Fibroblast of gingiva (primary cell): ENCODE measurements at regions not wholly inside any gene's neighbourhood (a gene's known extent, or its start where the extent isn't known, plus 50 kb on each side); places are given as distances from the start of the nearest gene placed in this dataset.
"Not testable (repeated sequence)": the region's sequence is repeated elsewhere in the genome, so short reads cannot be mapped to it uniquely, and the experiment has no call there.

Experiments
- DNase-seq: peaks from one replicate; pipeline ENCODE4 v3.0.0-alpha.2; 2011; ENCODE audit warnings: low read depth

DNA sequence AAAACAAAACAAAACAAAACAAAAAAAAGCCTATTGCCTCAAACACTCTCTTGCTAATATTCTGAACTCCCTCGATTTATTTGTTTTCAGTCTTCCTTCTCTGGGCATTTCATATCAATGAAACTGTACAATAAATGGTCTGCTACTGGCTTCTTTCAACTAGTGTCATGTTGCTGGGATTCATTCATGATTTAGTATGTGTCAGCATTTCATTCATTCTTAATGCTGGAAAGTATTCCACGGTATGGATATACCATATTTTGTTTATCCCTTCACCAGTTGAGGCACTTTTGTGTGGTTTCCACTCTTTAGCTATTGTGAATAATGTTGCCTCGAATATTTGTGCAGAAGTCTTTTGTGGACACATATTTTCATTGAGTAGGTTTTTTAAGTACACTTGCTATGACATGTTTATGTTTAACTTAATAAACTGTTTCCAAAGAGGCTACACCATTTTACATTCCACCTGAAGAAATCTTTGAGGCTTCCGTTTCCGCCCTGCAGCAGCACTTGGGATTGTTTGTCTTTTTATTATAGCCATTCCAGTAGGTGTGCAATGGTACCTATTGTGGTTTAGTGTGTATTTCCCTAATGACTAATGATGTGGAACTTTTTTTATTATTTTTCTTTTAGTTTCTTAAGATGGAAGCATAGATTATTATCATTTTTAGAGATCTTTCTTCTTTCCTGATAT is 543.6 kb upstream of the SOX11 start:
- DNase-seq = no peak

DNA sequence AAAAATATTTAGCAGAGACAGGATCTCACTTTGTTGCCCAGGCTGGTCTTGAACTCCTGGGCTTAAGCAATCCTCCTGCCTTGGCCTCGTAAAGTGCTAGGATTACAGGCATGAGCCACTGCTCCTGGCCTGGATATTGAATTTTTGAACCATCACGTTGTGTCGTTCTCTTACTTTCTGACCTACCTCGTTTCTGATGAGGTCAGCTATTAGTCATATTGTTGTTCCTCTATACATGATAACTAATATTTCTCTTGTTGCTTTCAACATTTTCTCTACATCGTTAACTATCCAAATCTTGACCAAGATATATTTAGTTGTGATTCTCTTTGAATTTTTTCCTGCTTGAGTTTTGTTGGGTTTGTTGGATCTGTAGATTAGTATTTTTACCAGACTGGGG is 541.3 kb upstream of the SOX11 start:
- DNase-seq = no peak

DNA sequence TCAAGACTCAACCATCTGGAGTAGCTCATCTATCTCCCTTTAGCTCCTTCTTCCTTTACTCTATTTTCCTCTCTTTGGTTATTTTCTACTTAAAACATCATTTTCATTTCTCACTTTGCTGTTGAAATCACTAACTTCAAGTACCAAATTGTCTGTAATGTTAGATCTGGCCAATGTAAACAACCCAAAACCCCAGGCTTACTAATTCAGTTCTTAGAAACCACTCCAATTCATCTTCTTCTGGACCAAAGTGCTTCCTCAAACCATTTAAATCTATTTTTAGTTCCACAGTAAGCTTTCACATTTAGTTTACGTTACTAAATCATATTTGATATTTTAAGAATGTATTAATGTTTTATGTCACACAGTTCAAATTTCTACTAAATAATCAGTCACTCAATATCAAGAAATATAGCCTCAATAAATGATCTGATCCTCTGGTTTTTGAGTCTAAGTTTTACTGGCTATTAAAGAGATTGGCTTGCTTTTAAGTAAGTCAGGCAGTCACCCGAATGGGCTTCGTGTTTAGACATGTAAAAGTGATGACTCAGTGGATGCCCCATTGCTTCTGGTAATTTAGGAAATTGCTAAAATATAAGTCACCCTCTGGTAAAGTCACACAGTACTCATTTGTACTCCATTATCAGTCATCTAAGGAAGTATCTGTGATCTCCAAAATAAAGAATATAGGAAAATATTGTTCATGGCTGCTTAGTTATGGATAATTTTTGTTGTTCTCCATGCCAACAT is 527.2 kb upstream of the SOX11 start:
- peak; percentile 16 for DNase-seq

DNA sequence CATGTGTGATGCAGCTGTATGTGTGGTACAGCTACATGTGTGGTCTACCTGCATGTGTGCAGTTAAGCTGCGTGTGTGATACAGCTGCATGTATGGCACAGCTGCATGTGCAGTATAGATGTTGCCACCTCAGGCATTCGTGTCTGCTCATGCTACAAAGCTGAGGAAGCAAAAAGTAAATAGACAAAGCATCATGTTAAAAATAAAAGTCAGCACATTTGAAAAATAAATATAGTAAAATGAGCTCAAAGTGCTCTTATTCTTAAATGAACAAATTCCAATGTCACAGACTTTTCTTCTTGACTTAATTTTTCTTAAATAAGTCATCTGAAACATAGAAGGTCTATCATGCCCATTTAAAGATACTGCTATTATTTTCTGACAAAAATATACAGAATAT is 519.3 kb upstream of the SOX11 start:
- DNase-seq = no peak

DNA sequence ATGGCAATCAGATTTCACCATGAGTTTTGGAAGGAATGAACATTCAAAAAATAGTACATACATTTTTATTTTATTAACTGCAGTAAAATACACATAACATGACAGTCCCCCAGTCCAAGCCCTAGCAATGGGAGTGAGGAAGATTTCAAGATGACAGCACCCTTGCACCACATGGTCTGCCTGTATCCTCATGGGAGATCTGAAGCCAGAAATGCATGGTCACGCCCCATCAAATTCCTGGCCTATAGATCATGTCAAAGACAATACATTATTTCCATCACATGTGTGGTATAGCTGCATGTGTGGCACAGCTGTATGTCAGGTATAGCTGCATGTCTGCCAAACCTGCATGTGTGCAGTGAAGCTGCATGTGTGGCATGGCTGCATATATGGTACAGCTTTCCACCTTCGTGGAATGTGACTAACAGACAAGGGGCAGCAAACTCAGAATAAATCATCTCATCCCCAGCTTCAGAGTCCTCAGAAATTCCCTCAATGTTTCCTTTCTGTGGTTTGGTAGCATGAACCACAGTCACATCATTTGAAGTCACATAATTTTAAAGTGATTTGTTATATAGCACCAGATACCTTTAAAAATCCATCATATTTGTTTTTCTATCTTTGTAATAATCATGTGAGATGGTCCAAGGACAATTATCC is 518.2 kb upstream of the SOX11 start:
- DNase-seq = no peak

DNA sequence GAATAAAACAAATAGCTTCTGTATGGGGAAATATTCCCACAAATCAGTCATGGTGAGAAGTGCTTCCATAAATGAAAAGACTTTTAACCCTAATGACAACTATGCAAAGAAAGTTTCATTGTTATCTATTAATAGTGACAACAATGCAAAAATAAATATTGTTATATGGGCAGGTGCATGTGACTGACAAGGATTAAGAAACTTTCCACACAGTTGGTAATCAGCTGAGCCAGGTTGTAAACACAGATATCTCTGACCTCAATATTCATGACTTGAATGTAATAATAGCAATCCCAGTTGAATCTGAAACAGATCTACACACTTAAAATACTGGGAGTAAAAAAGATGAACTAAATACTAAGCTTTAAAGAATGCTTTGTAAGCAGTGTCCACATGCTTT is 517.0 kb upstream of the SOX11 start:
- no peak for DNase-seq

DNA sequence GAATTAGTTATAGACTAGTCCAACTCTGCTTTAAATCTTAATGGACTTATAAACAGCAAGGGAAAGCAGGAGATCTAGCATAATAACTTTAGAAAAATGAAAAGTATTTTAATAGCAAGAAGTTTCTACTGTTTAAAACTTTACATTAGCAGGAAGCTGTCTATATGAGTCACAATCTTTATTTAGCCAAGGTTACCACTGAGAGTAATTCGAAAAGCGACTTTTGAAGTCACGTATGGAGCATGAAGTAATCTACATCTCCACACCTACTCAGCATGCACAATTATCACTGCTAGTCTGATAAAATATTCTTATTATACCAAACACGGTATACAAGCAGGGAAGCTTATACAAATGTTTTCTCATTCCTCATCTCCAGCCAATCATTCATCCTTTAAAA is 515.4 kb upstream of the SOX11 start:
- DNase-seq = no peak

DNA sequence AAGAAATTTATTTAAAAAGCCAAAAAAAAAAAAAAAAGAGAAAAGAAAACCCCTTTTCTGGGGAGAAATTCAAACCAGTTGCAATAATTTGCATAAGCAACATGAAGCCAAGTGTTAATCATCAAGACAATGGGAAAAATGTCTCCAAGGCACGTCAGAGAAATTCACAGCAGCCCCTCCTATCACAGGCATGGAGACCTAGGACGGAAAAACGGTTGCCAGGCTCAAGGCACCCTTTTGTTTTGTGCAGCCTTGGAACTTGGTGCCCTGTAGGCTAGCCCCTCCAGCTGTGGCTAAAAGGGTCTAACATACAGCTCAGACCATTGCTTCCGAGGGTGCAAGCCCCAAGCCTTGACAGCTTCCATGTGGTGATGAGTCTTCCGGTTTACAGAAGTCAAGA is 509.2 kb upstream of the SOX11 start:
- no peak for DNase-seq

DNA sequence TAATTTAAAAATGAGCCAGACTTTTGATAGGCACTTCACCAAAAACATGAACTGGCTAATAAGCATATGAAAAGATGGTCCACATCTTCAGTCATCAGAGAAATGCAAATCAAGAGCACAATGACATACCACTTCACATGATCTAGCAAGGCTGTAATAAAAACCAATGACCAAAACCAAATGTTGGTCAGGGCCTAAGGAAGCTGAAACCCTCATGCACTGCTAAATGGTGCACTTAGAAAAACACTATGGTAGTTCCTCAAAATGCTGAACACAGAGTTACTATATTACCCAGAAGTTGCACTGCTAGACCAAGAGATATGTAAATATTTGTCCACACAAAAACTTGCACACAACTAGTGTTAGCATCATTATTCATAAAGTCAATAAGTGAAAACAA is 504.9 kb upstream of the SOX11 start:
- DNase-seq = no peak

DNA sequence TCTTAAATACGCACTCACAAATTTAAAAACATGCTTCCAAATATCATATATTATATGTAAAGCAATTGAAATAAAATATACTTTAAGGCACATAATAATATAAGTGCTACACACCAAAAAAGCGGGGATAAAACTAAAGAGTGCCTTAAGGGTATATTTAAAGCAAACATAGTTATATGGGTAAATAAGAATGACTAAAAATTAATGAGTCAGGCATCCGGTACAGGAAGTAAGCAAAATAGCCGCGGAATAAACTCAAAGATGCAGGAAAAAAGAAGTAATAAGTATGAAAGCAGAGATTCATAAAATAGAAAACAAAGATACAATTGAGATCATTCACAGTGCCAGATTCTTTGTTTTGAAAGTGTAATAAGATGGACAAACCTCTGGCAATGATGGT is 503.5 kb upstream of the SOX11 start:
- DNase-seq = no peak

DNA sequence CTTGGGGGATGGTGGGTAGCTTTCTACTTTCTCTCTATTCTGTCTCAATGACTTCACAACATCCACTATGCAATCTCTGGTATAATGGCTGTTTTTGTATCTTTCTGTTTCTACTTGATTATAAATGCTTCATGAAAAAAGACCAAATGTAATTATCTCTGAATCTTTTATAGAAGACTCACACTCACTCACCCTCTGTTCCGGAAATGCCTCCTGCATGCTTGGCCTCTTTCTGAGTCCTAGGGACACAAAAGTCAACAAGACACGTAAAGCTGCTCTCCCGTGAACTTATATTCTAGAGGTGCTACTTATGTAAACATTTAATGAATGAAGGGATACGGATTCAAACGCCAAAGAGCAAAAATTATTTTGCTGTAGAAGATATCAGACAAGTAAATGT is 502.2 kb upstream of the SOX11 start:
- no peak for DNase-seq

DNA sequence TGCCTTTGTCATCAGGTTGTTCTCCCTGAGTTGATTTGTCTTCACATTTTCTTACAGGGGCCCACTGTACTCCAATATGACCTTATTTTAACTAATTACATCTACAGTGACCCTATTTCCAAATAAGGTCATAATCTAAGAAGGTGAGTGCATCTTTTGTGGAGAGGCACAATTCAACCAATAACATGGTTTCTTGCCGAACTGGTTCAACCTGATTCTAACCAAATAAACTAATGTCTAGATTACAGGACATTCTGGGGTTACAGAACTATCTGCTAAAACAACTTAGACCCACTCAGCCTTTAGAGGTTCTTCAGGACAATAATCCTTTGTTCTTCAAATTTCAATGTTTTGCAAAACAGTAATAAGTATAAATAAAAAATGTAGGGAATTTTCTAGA is 496.5 kb upstream of the SOX11 start:
- no peak for DNase-seq

DNA sequence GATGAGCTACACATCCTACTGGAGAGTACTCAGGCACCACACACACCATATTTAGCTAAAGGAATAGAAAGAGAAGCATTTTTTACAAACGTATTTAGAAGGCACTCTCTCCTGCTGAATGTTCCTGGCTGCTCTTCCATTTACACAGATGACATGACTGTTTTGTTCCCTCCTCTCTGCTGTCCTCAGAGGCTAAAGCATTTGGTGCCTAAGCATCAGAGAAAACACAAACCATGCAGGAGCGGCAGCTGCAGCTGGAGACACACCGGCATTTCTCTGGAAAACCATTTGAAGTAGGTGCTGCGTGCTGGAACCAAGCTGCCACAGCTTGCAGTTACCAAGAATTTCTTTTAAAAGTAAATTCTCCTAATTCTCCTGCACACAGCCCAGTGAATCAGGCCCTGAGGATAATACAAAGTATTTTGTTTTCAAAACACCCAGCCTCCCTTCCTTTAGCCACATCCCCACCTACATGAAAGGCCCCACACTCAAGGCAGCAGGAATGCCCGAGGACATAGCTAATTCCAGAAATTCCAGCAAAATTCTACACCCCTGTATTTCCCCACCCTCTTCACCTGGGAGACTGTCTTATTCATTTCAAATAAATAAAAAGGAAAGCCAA is 488.9 kb upstream of the SOX11 start:
- no peak for DNase-seq

DNA sequence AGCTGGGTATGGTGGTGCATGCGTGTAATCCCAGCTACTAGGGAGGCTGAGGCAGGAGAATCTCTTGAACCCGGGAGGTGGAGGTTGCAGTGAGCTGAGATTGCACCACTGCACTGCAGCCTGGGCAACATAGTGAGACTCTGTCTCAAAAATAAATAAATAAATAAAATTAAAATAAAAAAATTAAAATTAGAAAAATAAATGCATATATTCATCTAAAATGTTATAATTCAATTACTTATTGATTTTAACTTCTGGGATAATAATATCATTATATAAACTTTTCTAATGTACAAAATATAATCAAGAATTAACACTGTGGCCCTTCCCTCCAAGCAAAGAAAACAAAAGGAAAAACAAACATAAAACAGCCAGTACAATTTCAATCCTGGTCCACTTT is 485.4 kb upstream of the SOX11 start:
- DNase-seq = not testable (repeated sequence)

DNA sequence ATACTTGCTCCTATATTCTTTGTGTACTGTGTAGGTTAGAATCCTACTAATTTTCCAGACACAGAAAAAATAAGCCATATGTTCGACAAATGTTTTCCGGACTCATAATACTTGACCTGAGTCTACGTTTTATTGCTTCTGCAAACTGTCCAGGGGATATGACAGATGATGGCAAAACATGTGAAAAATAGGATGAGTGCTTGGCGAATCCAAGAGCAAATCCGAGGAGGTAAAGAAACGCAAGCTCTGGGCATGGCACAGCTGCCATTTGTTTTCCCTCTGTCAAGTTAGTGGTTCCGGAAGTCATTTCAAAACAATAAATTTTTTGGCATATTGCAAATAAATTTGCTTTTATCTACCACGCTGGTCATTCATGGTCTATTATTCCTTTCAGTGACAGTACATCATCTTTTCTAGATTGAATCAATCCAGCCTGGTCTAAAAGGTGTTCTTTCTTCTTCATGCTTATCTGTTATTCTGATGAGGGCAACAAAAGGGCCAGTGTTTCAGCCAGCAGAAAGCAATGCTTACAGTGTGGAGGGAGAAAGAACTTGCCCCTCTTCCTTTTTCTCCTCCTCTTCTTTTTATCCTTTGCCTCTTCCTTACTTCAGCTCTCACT is 476.1 kb upstream of the SOX11 start:
- DNase-seq = no peak

DNA sequence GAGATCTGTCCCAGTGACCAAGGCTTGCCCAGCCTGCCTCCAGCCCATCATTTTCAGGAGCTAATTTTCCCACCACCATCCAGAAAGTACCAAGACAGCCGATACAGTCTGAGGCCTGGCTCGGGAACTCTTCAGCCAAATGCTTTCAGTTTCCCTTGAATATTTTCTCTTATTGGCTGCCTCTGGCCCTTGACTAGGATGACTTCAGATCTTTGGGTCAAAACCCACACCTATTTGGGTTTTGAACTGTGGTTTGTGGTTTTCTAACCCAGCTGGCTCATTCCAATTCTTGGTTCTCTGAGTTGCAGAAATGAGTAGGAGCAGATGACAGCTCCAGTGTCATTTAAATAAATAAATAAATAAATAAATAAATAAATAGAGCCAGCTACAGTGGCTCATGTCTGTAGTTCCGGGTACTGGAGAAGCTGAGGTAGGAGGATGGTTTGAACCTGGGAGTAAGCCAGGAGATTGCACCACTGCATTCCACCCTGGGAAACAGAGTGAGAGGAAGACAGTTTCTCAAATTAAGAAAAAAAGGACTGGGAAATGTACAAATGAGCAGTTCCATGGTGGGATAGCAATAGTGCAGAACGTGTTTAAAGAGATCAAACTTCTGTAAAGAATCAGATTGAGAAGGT is 465.0 kb upstream of the SOX11 start:
- DNase-seq = no peak

DNA sequence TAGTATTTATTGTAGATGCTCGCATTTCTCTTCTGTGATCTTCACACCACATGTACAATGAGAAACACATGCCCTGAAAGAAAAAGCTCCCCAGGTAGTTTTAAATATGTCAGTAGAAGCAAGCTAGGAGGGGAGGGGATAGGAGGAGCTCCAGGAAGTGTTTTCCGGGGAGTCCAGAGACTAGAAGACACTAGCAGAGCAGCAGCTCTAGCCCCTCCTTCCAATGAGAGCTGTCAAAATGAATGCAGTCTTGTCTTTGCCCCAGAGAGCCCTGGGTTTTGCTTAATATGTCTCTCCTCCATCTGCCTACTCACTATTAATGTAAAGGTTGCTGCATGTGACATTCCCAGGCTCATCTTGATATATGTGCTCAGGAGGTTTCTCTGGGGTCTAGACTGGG is 462.6 kb upstream of the SOX11 start:
- DNase-seq = no peak

DNA sequence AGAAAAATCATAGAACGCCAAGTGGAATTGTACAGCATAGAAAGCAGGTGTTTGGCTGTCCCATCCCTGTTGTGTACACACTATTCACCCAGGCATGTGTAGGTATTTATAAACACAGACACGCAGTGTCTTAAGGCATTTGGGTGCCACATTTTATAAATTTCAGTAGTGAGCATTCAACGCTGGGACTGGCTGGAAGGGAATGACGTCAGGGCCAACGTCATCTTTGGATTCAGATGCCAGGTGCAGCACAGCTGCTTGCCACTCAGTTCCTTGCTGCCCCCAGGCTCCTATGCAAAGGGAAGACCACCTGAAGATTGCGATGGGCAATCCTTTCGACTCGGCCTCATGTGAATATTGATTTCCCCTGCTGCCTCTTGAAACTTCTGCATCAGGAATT is 461.7 kb upstream of the SOX11 start:
- DNase-seq = no peak

DNA sequence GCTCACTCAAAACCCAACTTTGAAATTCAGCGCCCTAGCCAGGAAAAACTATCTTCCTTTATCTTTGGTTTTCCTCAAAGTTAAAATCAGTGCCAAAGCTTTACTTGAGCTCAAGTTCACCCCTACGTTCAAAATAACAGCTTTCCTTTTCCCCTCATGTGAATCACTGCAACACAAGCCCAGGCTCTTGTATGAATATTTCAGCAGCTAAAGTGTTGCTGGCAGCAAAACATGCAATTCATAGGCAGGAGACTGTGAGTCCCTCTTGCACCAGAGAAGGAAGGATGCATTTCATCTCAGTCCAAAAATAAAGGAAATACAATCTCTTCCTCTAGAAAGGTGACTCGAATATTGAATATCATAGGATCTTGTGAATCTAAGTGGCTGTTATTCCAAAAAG is 461.3 kb upstream of the SOX11 start:
- DNase-seq = no peak

DNA sequence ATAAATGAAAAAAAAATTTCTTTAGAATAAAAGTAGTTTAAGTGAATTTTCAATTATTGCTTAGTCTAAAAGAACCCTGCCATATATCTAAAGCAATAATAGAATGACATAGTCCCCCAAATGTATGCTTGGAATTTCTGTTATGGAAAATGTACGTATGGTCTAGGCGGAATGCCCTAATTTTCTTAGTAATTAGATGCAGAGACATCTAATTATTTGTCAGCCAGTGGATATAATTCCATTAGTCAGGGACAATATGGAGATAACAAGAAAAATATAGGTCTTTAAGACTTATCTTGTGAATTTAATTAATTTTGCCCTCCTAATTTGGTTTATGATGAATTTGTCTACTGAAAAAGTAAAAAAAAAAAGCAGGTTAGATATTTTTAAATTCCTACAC is 460.9 kb upstream of the SOX11 start:
- no peak for DNase-seq

DNA sequence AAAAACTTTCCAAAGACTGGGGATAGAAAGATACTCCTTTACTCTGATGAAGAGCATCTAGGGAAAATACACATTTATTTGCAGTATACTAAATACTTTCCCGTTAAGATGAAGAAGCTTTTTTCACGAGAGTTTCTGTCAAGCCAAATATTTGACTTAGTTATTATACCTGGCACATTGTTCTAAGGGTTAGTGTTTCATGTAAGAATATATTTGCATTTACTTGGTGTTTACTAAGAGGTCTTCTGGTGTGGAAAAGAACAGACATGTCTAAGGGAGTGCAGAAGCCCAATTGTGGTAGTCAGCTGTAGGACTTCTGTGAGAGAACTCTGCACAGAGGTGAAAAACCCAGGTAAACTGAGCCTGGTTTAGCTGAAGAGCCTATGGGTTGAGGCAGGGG is 457.6 kb upstream of the SOX11 start:
- no peak for DNase-seq

DNA sequence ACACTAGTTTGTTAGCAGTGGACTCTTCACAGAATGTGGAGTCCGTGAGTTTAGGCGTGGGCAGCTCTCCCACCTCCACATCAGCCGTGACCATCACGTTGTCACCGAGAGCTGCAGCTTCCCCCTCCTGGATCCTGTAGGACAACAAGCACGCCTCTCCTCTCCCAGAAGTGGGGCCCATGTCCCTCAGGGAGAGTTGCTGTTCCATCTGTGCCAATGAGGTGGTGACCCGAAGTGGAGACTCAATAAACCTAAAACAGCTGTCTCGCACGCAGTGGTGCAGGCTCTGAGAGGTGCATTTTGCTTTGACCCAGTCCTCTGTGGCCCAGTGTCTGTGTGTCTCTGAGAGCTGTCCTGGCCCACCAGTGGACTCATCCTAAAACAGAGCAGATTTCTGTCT is 456.5 kb upstream of the SOX11 start:
- DNase-seq = no peak
